WTC11 (cell line): ENCODE measurements at regions not wholly inside any gene's neighbourhood (a gene's known extent, or its start where the extent isn't known, plus 50 kb on each side); places are given as distances from the start of the nearest gene placed in this dataset.
"Not testable (repeated sequence)": the region's sequence is repeated elsewhere in the genome, so short reads cannot be mapped to it uniquely, and the experiment has no call there.

ENCODE experiments used
- ATAC-seq: fragments of 200-7000 bp; cut with Tn5 transposase; 2 replicates; pipeline ENCODE4 v1.10.0; 2021; ENCODE audit warnings: mild to moderate bottlenecking, moderate library complexity
- CTCF ChIA-PET: fragments of 300-600 bp; sonication (Branson Sonifier 250); formaldehyde crosslinking; loops from one replicate; lab custom pipeline; 2021; ENCODE audit warnings: antibody characterized with exemption; lab: Charles Lee
- POLR2A ChIA-PET: fragments of 350-600 bp; sonication (Branson Sonifier 250); formaldehyde crosslinking; loops from one replicate; lab custom pipeline; 2021; ENCODE audit warnings: antibody characterized with exemption; lab: Charles Lee
- DNase-seq: peaks from one replicate; pipeline ENCODE4 v3.0.0; 2021; ENCODE audit warnings: low spot score
- H3K27ac Mint-ChIP-seq: 2 replicates; pipeline ENCODE4 v1.8.0; 2021; ENCODE audit warnings: mixed read lengths
- H3K27me3 Mint-ChIP-seq: 2 replicates; pipeline ENCODE4 v1.8.0; 2021; ENCODE audit warnings: low read depth, mild to moderate bottlenecking, moderate library complexity, mixed read lengths
- H3K36me3 Mint-ChIP-seq: 2 replicates; pipeline ENCODE4 v1.8.0; 2021; ENCODE audit warnings: mixed read lengths
- H3K4me1 Mint-ChIP-seq: 2 replicates; pipeline ENCODE4 v1.8.0; 2022; ENCODE audit warnings: mixed read lengths
- H3K4me3 Mint-ChIP-seq: 2 replicates; pipeline ENCODE4 v1.8.0; 2021; ENCODE audit warnings: mild to moderate bottlenecking, moderate library complexity, mixed read lengths
- H3K9me3 Mint-ChIP-seq: 2 replicates; pipeline ENCODE4 v1.8.0; 2021; ENCODE audit warnings: mixed read lengths
- CBFB ChIP-seq: sonication (generic); formaldehyde crosslinking; IDR thresholded peaks from 2 replicates; pipeline ENCODE4 v1.8.1; 2022; ENCODE audit warnings: mild to moderate bottlenecking, low read depth, missing genetic modification reagents
- CREB1 ChIP-seq: sonication (generic); formaldehyde crosslinking; IDR thresholded peaks from 2 replicates; pipeline ENCODE4 v1.8.0; 2023; ENCODE audit warnings: mild to moderate bottlenecking, missing genetic modification reagents
- CREM ChIP-seq: sonication (generic); formaldehyde crosslinking; IDR thresholded peaks from 2 replicates; pipeline ENCODE4 v1.8.1; 2022; ENCODE audit warnings: mild to moderate bottlenecking, missing genetic modification reagents, moderate library complexity
- EMX1 ChIP-seq: fragments of 250-450 bp; sonication (Bioruptor Pico); IDR thresholded peaks from 2 replicates; pipeline ENCODE4 v1.8.0; 2021; ENCODE audit warnings: mild to moderate bottlenecking
- HMGA2 ChIP-seq: fragments of 250-450 bp; sonication (Bioruptor Pico); IDR thresholded peaks from 2 replicates; pipeline ENCODE4 v1.4.0; 2021; ENCODE audit warnings: mild to moderate bottlenecking, moderate library complexity
- KAT7 ChIP-seq: sonication (generic); formaldehyde crosslinking; IDR thresholded peaks from 2 replicates; pipeline ENCODE4 v1.8.1; 2023; ENCODE audit warnings: missing genetic modification reagents, mild to moderate bottlenecking, borderline replicate concordance
- NFATC4 ChIP-seq: fragments of 250-450 bp; sonication (Bioruptor Pico); IDR thresholded peaks from 2 replicates; pipeline ENCODE4 v1.9.0; 2021; ENCODE audit warnings: mild to moderate bottlenecking
- NFE2L1 ChIP-seq: sonication (generic); formaldehyde crosslinking; IDR thresholded peaks from 2 replicates; pipeline ENCODE4 v1.8.1; 2023; ENCODE audit warnings: missing genetic modification reagents
- NR2C2 ChIP-seq: sonication (generic); formaldehyde crosslinking; IDR thresholded peaks from 2 replicates; pipeline ENCODE4 v1.8.0; 2022; ENCODE audit warnings: mild to moderate bottlenecking, missing genetic modification reagents
- SOX15 ChIP-seq: fragments of 250-450 bp; sonication (Bioruptor Pico); IDR thresholded peaks from 2 replicates; pipeline ENCODE4 v1.9.0; 2021; ENCODE audit warnings: mild to moderate bottlenecking
- SP1 ChIP-seq: sonication (generic); formaldehyde crosslinking; conservative IDR thresholded peaks from 2 replicates; pipeline ENCODE4 v1.8.1; 2022; ENCODE audit warnings: missing genetic modification reagents
- ZNF219 ChIP-seq: sonication (generic); formaldehyde crosslinking; IDR thresholded peaks from 2 replicates; pipeline ENCODE4 v1.8.0; 2023; ENCODE audit warnings: missing genetic modification reagents, mild to moderate bottlenecking, borderline replicate concordance
- ZNF317 ChIP-seq: sonication (generic); formaldehyde crosslinking; IDR thresholded peaks from 2 replicates; pipeline ENCODE4 v1.8.1; 2023; ENCODE audit warnings: low read depth, mild to moderate bottlenecking, moderate library complexity, missing genetic modification reagents, borderline replicate concordance
- ZNF416 ChIP-seq: fragments of 250-450 bp; sonication (Bioruptor Pico); IDR thresholded peaks from 2 replicates; pipeline ENCODE4 v1.9.0; 2021; ENCODE audit warnings: mild to moderate bottlenecking, inconsistent platforms
- ZNF671 ChIP-seq: fragments of 250-450 bp; sonication (Bioruptor Pico); IDR thresholded peaks from 2 replicates; pipeline ENCODE4 v1.8.0; 2021; ENCODE audit warnings: mild to moderate bottlenecking
- TF ChIP-seq, protein P1 (sequence below): fragments of 250-450 bp; sonication (Bioruptor Pico); IDR thresholded peaks from 2 replicates; pipeline ENCODE4 v1.8.0; 2021; ENCODE audit warnings: mild to moderate bottlenecking
- TF ChIP-seq, protein P2 (sequence below): sonication (generic); formaldehyde crosslinking; conservative IDR thresholded peaks from 2 replicates; pipeline ENCODE4 v1.8.1; 2022; ENCODE audit warnings: mild to moderate bottlenecking, missing genetic modification reagents
- TF ChIP-seq, protein P3 (sequence below): fragments of 250-450 bp; sonication (Bioruptor Pico); IDR thresholded peaks from 2 replicates; pipeline ENCODE4 v1.9.0; 2021; ENCODE audit warnings: moderate library complexity, mild to moderate bottlenecking, inconsistent platforms, borderline replicate concordance
- TF ChIP-seq, protein P4 (sequence below): sonication (generic); formaldehyde crosslinking; IDR thresholded peaks from 2 replicates; pipeline ENCODE4 v1.8.1; 2023; ENCODE audit warnings: mild to moderate bottlenecking, missing genetic modification reagents
- TF ChIP-seq, protein P5 (sequence below): sonication (generic); formaldehyde crosslinking; IDR thresholded peaks from 2 replicates; pipeline ENCODE4 v1.8.0; 2022; ENCODE audit warnings: mild to moderate bottlenecking, missing genetic modification reagents

DNA sequence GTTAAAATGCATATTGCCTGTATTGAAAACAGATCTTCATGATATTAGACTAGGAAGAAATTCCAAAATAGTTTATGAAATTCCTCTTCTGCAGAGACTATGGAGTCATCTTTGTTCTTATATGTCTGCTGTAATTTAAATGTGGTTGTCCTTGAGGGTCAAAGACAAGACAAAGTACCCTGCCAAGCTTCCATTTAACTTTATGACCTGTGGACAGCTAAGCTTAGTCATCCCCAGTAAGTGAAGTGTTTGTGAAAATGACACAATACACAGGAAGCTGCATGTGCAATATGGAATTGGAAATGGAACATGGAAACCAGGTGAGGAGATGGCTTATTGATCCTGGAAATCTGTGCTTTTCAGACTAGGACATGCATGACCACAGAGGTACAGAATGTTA, 68.5 kb upstream of the GBE1 start:
- no peak for ATAC-seq
- Mint-ChIP-seq H3K4me1 (0 out of 2 replicates have a peak, but pooled peaks cover 3% of the 10 kb centered on the region), H3K9me3 (peaks cover 2% of the 10 kb centered on the region; the same call in 1 of the 2 replicates), H3K4me3 (no peak overlapping the region), H3K27me3 (no peaks in the 10 kb centered on the region), H3K27ac (no peak overlapping the region), H3K36me3 (no peaks in the 10 kb centered on the region)
- DNase-seq, result no peak
- ChIA-PET POLR2A (no interaction called here), CTCF (no interaction called here)
- no peak for TF ChIP-seq HMGA2 (CRISPR knock-in tag)
- TF ChIP-seq, protein P1, sequence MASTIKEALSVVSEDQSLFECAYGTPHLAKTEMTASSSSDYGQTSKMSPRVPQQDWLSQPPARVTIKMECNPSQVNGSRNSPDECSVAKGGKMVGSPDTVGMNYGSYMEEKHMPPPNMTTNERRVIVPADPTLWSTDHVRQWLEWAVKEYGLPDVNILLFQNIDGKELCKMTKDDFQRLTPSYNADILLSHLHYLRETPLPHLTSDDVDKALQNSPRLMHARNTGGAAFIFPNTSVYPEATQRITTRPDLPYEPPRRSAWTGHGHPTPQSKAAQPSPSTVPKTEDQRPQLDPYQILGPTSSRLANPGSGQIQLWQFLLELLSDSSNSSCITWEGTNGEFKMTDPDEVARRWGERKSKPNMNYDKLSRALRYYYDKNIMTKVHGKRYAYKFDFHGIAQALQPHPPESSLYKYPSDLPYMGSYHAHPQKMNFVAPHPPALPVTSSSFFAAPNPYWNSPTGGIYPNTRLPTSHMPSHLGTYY (CRISPR knock-in tag), result no peak
- no peak for TF ChIP-seq SOX15
- no peak for TF ChIP-seq CREB1 (CRISPR knock-in tag)
- no peak for TF ChIP-seq NFATC4 (CRISPR knock-in tag)
- TF ChIP-seq CREM, result no peak
- TF ChIP-seq NR2C2 (CRISPR knock-in tag), result no peak
- TF ChIP-seq KAT7, result no peak
- TF ChIP-seq, protein P2, sequence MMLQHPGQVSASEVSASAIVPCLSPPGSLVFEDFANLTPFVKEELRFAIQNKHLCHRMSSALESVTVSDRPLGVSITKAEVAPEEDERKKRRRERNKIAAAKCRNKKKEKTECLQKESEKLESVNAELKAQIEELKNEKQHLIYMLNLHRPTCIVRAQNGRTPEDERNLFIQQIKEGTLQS, result no peak
- no peak for TF ChIP-seq SP1
- no peak for TF ChIP-seq ZNF317
- TF ChIP-seq ZNF416 (CRISPR knock-in tag), result no peak
- TF ChIP-seq, protein P3, sequence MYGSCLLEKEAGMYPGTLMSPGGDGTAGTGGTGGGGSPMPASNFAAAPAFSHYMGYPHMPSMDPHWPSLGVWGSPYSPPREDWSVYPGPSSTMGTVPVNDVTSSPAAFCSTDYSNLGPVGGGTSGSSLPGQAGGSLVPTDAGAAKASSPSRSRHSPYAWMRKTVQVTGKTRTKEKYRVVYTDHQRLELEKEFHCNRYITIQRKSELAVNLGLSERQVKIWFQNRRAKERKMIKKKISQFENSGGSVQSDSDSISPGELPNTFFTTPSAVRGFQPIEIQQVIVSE, result no peak
- no peak for TF ChIP-seq EMX1
- no peak for TF ChIP-seq CBFB (CRISPR knock-in tag)
- TF ChIP-seq ZNF219 (CRISPR knock-in tag), result no peak
- no peak for TF ChIP-seq NFE2L1 (CRISPR knock-in tag)
- TF ChIP-seq, protein P4, sequence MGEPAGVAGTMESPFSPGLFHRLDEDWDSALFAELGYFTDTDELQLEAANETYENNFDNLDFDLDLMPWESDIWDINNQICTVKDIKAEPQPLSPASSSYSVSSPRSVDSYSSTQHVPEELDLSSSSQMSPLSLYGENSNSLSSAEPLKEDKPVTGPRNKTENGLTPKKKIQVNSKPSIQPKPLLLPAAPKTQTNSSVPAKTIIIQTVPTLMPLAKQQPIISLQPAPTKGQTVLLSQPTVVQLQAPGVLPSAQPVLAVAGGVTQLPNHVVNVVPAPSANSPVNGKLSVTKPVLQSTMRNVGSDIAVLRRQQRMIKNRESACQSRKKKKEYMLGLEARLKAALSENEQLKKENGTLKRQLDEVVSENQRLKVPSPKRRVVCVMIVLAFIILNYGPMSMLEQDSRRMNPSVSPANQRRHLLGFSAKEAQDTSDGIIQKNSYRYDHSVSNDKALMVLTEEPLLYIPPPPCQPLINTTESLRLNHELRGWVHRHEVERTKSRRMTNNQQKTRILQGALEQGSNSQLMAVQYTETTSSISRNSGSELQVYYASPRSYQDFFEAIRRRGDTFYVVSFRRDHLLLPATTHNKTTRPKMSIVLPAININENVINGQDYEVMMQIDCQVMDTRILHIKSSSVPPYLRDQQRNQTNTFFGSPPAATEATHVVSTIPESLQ (CRISPR knock-in tag), result no peak
- no peak for TF ChIP-seq ZNF671 (CRISPR knock-in tag)
- TF ChIP-seq, protein P5, sequence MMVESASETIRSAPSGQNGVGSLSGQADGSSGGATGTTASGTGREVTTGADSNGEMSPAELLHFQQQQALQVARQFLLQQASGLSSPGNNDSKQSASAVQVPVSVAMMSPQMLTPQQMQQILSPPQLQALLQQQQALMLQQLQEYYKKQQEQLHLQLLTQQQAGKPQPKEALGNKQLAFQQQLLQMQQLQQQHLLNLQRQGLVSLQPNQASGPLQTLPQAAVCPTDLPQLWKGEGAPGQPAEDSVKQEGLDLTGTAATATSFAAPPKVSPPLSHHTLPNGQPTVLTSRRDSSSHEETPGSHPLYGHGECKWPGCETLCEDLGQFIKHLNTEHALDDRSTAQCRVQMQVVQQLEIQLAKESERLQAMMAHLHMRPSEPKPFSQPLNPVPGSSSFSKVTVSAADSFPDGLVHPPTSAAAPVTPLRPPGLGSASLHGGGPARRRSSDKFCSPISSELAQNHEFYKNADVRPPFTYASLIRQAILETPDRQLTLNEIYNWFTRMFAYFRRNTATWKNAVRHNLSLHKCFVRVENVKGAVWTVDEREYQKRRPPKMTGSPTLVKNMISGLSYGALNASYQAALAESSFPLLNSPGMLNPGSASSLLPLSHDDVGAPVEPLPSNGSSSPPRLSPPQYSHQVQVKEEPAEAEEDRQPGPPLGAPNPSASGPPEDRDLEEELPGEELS (CRISPR knock-in tag), result no peak

DNA sequence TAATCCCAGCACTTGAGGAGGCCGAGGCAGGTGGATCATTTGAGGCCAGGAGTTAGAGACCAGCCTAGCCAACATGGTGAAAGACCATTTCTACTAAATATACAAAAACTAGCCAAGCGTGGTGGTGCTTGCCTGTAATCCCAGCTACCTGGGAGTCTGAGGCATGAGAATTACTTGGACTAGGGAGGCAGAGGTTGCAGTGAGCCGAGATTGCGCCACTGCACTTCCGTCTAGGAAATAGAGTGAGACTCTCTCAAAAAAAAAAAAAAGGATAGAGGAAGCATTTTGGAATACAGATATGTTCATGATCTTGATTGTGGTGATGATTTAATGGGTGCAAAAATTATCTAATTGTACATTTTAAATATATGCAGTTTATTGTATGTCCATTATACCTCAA, 67.8 kb upstream of the GBE1 start:
- H3K27ac Mint-ChIP-seq, H3K27me3 Mint-ChIP-seq, H3K4me1 Mint-ChIP-seq, DNase-seq, CTCF ChIA-PET, POLR2A ChIA-PET, H3K9me3 Mint-ChIP-seq, H3K36me3 Mint-ChIP-seq, ATAC-seq, H3K4me3 Mint-ChIP-seq: not testable (repeated sequence)
